ENCODE measurements at regions not wholly inside any gene's neighbourhood (a gene's known extent, or its start where the extent isn't known, plus 50 kb on each side); places are given as distances from the start of the nearest gene placed in this dataset.

DNA sequence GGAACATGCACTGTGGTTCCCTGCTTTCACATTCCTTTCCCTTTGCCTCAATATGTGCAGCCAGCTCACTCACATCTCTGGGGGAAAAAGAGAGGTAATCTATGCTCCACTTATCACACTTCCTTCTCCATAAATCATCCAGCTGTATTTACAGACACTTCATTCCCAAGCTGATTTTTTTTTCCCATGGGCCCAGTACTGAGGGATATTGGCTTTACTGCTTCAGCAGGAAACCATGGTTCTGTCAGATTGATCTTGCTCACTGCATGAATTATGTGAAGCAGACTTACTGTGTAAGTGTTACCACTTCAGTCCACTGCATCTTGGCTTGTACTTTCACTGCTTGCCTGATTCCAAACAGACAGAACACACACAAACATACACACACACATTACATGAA, 555.6 kb downstream of the CCER1 start:
- DNase-seq (ENCODE audit: low read depth), result peak; percentile 4

DNA sequence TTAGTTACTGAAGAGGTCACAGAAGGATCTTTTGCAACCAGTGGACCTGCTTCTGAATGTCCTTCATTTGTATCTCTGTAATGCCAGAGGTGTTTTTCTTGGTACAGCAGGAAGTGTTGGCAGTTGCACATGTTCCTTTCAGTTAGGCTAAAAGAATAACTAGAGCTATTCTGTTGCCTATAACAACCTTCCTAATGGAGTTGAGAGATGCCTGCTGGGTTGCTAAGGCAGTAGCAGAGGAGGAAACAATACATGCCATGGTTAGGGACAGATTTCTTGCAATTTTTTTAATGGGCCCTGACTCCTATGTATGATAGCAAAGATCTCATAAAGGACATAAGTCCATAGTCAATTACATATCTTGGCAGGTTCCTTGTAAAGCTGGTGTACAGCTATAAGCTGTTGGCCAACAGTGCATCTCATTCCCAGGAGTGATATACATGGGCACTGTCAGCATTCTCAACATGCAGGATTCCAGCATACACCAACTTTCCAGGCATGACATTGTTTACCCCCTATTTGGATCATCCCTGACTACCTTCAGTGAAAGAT, 556.6 kb downstream of the CCER1 start:
- no peak for DNase-seq (ENCODE audit: low read depth)

DNA sequence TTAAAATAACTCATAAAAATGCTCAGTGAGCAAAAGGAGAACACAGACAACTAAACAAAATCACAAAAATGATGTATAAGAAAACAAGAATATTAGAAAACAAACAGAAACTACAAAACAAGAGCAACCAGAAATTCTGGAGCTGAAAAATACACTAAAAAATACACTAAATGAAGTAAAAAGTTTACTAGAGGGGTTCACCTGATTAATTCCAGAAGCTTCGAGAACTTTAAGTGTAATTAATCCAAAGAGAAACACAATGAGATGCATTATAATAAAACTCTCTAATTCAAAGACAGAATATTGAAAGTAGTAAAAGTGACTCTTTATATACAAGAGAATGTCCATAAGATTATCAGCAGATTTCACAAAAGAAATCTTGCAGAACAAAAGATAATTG, 558.4 kb downstream of the CCER1 start:
- DNase-seq (ENCODE audit: low read depth), result no peak

DNA sequence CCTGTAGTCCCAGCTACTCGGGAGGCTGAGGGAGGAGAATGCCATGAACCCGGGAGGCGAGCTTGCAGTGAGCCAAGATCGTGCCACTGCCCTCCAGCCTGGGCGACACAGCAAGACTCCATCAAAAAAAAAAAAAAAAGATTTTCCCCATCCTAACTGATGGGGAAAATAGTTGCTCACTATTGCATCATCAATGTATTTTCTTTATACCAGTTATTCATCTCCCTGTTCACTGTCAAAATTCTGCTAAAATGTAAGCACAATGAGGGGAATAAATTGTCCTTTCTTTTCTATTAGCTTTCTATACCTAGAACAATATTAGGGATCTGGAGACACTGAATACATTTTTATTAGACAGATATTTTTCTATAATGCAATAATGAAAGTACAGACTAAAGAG, 561.3 kb downstream of the CCER1 start:
- no peak for DNase-seq (ENCODE audit: low read depth)

DNA sequence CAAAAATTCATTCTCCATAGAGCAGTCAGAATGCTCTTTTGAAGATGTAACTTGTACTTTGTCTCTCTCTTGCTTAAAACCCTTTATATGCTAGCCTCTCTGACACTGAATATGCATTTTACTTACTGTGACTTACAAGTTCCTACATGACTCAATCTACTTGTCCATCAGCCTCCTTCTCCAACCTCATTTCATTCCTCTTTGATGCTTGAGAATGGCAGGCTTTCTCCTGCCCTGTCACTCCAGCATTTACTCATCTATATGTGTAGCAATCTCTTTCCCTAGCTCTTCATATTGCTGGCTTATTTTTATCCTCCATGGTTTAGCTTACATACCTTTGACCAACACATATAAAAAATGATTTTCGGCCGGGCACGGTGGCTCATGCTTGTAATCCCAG, 561.9 kb downstream of the CCER1 start:
- DNase-seq (ENCODE audit: low read depth), result no peak

DNA sequence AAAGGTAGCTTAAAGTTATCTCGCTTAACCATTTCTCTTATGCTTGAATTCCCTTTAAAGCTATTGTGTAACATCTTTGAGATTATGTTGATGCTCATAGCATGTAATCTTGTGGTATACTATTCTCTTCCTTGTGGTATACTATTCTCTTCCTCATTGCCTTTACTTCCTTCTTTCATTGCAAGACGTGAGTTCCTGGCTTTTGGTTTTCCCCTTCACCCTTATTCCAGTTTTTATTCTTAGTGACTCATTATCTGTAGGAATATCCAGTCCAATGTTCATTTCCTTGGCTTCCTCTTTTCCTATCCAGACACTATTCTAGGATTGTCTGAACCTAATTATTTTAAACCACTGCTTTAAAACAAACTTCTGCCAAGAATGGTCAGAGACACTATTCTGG, 564.0 kb downstream of the CCER1 start:
- no peak for DNase-seq (ENCODE audit: low read depth)

DNA sequence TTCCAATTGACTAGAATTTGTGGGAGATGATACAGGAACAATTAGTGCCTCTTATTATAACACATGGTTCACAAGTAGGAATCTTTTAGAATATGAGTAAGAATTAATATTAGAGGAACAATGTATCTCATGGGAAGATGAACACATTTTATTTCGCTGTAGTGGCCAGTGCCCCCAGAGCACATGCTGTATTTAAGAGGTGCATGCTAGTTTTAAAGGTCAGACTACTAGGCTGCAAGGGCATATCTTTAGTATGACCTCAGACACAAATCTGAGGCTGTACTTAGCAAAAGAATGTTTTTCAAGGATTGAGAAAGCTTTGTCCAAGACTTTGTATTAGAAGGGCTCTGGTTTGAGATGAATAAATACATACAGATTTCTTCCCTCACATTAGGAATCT, 586.9 kb downstream of the CCER1 start:
- no peak for DNase-seq (ENCODE audit: low read depth)

DNA sequence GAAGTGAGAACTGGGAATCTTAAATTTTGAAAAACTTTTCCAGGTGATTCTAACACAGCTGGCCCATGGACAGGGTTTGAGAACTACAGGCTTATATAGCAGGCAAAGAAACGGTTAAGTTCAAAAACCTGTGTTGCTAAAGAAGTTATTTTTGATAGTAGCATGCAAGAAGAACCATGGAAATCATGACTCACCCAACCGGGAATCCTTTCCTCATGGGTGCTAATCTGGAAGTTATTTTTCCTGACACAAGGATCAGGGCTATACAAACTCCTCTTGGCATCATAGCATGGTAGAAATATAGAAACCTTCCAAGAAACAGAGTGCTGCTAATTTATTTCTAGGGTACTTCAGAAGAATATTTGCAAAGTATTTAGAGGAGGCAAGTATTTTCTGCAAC, 588.7 kb downstream of the CCER1 start:
- DNase-seq (ENCODE audit: low read depth), result peak; percentile 83

DNA sequence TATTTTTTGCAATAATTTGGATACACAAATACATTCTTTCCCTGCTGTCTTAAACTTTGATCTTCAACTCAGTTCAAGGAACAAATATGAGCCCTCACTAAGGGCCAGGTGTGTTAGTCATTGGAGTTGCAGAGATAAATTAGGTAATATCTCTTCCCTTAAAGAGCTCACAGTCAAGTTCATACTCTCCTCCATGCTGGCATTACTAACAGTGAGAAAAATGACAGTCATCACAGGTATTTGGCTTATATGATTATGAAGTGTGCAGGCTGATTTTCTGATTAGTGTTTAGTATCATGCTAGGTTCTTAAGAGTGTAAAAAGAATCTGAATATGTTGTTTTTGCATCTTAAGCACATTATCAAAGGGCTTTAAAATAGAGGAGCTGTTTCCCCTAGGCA, 594.7 kb downstream of the CCER1 start:
- DNase-seq (ENCODE audit: low read depth), result no peak

DNA sequence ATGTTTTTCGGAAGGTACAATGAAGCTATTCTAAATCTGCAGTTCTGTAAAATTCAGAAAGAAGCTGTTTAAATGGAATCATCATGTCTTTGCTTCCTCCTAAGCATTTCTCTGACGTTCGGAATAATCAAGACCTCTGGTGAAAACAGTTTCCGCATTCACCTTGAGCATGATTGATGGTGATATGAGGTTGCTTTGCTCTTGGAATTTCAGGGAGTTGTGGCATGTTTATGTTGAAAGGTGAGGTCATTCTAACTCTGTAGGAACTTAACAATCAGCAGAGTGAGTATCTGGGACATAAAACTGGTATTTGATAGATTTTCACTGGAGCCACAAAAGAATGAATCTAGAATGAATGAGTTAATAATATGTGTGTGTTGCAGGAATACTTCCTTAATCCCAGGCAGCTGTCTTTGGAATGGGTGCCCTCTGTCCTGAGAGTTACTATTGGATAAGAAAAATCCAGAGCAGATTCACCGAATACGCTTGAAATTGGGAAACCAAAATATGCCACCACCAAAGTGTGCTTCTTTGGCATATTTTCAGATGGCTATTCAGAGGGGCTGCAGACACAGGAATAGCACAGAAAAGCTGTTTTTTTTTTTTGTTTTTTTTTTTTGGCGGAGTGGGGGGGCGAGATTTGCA, 599.1 kb downstream of the CCER1 start:
- DNase-seq (ENCODE audit: low read depth), result peak; percentile 62

DNA sequence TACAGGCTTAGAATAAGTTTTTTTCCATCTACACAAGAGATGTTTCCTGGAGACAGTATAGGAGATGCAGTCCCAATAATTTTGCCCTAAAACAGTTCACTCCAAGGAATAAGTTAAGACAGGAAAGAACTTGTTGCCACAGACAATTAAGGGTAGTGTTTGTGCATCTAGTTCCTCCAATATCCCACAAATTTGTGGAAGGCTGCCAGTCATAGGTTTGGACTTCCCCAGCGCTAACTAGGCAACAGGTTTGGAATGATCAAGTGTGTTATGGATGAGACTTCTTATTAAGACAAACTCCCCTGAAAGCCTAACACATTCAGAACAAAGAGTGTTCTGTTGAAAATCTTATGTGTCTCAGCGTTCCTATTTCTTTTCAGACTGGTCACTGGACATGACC, 611.0 kb downstream of the CCER1 start:
- DNase-seq (ENCODE audit: low read depth), result no peak

DNA sequence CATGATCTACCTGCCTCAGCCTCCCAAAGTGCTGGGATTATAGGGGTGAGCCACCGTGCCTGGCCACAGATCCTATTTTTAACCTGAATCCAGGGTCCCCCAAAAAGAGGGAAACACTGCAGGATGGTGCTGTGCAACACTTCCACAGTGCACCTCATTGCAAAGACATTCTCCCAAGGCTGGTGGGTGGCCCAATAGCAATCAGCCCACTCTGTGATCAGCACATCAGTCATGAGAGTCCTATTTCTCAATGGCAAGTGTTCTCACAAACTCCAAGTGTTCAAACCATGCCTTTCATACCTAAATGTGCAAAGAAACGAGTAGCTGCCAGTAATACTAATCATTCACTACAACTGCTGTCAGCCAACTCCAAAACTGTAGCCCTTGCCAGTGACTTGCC, 612.9 kb downstream of the CCER1 start:
- no peak for DNase-seq (ENCODE audit: low read depth)

DNA sequence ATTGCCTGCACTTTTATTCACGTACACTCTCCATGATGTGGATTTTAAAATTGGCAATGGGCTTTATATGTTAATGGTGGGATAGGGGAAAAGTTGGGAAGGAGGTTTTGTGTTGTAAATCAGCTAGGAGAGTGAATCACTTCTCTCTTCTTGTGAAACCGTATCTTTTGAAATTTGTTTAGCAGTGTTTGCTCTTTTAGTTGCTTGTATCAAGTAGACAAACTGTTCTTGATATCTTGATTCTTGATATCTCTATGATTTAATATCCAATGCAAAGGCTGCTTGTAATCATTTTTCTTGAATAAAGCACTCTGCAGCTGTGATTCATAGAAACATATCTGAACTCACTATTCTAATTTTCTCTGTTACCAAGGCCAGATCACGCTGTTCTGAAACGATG, 615.1 kb downstream of the CCER1 start:
- DNase-seq (ENCODE audit: low read depth), result peak; percentile 86

DNA sequence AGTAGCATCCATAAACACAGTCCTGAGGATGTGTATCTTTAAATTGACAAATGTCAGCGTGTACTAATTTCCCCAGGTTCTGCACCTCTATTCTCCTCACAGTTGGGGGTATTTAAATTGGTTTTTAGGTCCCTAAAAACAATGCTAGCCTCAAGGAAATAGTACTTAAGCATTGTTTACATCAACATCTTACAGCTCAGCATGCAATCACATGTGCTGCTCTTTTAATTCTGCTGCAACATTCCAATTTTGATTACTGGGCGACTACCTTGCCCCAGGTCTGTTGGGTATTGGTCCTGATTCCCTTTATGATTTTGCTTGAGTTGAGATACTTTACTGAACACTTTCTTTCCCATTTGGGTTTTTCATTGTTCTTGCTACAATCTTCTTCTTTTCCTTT, 616.6 kb downstream of the CCER1 start:
- DNase-seq (ENCODE audit: low read depth), result no peak

DNA sequence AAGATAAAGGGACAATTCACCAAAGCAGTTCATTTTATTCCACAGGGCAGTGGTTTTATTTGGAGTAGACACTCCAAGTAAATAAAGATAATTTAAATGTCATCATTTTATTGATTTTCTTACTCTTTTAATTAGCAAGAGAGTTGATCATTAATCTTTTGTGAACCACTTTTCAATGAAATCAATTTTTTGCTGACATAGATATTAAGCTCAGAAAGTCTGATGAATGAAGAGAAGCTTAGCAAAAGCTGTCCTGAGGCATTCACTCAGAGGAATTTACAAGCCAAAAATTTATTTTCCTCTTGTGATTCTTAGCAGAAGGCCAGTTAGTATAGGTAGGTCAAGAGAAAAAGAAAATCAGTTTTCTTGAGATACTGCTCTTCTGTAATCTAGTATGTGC, 618.0 kb downstream of the CCER1 start:
- DNase-seq (ENCODE audit: low read depth), result no peak

DNA sequence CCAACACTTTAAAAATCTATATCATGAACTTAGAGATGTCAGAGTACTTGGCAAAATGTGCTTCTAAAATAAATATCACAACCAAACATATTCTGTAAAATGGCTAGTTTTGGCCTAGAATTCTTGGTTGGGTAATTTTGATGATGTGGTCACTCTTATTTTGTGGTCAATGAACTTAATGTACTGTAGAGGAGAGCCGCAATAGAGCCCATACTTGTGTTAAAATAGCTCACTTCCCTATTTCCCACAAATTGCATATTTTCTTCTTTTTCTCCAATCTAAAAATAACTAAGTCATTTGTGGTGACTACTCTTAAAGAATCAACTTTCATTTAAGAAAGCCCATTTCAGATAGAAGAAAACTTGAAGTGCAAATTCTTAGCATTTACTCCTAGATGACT, 619.4 kb downstream of the CCER1 start:
- DNase-seq (ENCODE audit: low read depth), result no peak

DNA sequence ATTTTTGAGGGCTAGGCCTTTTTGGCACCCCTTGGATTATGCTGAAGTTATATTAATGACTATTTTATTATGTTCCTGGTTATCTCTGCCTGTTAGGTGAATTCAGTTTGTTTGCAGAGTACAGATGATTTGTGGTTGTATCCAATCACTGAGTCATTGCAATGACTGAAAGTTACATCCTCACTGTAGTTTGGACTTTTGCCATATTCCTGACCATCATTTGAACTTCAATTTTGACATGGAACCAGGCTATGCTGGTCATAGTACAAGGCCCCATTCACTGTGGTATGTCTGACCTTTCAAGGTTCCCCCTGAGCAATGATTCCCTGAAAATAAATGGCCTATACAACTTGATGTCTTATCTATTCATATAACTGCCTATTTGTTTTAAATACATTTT, 621.0 kb downstream of the CCER1 start:
- peak; percentile 64 for DNase-seq (ENCODE audit: low read depth)

DNA sequence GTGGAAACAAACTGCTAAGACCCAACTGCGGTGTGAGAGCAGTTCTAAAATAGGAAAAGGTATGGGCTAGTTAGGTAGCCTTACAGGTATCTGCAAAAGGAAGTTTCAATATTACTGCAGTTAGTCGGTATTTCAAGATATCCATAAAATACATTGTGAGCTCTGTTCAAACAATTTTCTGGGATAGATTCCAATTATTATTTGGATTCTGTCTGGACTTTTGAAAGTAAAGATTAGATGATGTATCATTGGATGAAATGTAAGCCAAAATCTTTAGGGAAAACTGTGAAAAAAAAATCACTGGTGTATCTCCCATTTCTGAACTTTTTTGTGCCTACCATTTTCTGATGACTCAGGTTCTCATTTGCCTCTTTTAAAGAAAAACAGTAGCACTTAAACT, 621.6 kb downstream of the CCER1 start:
- DNase-seq (ENCODE audit: low read depth), result no peak

DNA sequence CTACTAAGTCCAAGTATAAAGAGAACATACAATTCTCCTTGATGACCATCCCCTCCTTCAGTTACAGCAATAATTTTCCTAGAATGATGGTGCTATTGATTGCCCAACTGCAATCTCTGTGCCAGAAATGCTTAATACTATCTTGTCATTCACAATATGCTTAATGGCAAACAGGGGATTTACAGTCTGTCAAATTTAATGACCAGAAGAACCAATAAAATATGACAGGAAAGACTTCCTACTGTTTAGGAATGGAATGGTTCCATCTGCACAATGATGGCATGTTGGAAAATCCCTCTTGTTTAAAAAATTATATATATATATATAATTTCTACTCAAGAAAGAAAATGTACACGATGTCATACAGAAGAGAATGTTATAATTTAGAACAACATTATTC, 623.2 kb downstream of the CCER1 start:
- no peak for DNase-seq (ENCODE audit: low read depth)

DNA sequence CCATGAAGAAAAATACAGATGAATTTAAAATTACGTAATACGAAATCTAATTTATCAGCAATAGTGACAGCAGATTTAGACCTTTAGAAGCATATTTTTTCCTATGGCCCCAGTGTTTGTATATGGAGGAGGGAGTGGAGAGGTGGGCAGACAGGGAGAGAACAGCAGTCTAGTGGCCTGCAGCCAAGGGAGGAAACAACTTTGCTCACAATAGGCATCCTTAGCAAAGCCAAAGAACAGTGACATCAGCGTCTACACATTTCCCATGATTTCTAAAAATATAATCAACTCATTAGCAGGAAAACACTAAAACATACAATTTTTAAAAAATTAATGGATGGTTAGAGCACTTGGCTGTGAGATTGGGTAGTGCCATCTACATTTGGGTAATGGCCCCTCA, 622.6 kb upstream of the ATP2B1 start:
- DNase-seq (ENCODE audit: low read depth), result no peak

DNA sequence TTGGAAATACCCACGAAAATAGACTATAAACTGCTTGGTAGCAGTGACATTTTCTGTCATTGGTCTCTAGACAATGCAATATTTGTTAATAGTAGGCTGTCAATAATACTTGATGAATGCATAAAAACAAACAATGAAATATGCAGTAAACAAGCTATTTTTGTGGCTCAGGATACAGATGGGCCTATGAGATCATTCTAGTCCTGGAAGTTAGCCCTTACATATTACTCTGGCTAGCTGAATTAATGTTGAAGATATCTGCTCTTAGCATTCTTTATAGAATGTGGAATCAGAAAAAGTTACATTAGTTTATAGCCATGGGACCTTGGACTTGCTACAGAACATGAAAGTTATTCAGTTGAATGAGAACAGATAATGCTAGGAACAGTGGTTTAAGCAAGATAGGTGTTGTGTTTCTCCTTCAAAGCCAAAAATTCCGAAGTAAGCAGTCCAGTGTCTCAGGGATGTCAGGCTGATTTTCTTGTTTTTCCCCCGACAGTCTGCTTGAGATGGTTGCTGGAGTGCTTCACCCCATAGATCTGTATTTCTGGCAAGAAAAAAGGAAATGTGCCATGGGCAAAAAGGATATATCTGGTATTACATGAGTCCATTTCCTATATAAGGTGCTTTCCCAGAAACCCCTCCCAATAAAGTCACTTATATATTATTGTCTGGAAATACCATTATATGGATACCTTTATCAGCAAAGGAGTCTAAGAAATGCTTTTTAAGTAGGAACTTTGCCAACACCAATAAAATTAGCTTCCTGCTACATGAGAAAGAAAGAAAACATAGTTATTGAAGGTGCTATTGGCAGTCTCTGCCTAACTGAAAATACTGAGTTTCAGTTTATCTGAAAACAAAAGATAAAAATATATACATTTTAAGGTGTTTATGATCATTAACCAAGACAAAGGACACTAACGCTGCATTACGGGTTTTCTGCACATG, 619.4 kb upstream of the ATP2B1 start:
- no peak for DNase-seq (ENCODE audit: low read depth)

DNA sequence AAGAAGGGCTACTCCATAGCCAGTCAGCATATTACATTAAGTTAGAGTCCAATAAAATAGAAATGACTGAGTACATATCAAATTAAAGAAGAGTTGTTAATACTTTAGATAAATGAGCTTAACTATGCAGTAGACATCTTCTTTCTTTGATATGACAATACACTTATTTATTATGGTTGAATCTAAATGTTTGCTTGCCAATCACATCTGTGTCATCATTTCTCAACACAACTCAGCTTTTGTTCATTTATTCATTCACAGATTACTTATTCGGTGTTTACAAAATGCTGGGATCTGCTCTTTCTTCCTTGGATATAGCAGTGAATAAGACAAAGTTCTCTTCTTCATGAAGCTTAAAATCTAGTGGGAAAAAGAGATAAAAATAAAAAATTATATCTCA, 614.6 kb upstream of the ATP2B1 start:
- DNase-seq (ENCODE audit: low read depth), result no peak

DNA sequence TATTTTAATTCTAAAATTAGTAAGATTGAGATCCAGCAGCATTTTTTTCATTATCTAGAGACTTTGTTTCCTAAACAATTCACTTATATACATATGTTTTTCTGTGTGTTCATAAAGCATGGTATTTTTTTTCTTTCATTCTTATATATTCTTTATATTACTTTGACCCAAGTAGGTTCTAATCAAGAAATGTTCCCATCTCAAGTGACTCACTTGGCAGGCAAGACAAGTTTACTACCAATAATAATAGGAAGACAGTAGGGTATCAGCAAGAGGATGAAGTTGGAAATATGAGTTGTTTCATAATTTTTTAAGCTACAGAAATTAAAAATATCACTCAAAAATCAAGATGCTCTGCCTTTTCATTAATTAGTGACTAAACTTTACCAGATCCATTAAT, 613.4 kb upstream of the ATP2B1 start:
- DNase-seq (ENCODE audit: low read depth), result no peak

Measured in amniotic epithelial cell (primary cell).